GM10248 (cell line): ENCODE measurements at regions not wholly inside any gene's neighbourhood (a gene's known extent, or its start where the extent isn't known, plus 50 kb on each side); places are given as distances from the start of the nearest gene placed in this dataset.

Experiments
- CTCF ChIA-PET: fragments of 300-600 bp; sonication (Branson Sonifier 250); formaldehyde crosslinking; extraction: SDS; loops from one replicate; lab custom pipeline; 2021; ENCODE audit warnings: antibody characterized with exemption; lab: Yijun Ruan, JAX
- POLR2A ChIA-PET: fragments of 350-650 bp; sonication (Branson Sonifier 250); formaldehyde crosslinking; extraction: SDS; loops from one replicate; lab custom pipeline; 2020; ENCODE audit warnings: antibody characterized with exemption; lab: Yijun Ruan, JAX
- DNase-seq: peaks from one replicate; pipeline ENCODE4 v3.0.0; 2012; ENCODE audit errors: extremely low spot score
- CTCF ChIP-seq: IDR thresholded peaks from 2 replicates; pipeline ENCODE4 v1.5.1; 2012; ENCODE audit warnings: mild to moderate bottlenecking, low read depth; ENCODE audit errors: extremely low read depth, missing control alignments, control extremely low read depth

GRCh38 chr18:57900906-57901435, 97.9 kb upstream of the ATP8B1 start:
- TF ChIP-seq CTCF, result no peak
- ChIA-PET CTCF (interaction anchor here (1.3 to 4.7 kb wide), 2 partner anchors 9 to 11 kb away, joined by 3 to 19 read pairs; no protein-coding TSS in a partner anchor), POLR2A (no interaction called here)
- no peak for DNase-seq

GRCh38 chr18:57898506-57899124, 95.5 kb upstream of the ATP8B1 start:
- CTCF ChIA-PET, result interaction anchor here (1.9 to 4.7 kb wide), 3 partner anchors 13 to 20 kb away, joined by 4 to 19 read pairs (median 10); no protein-coding TSS in a partner anchor

GRCh38 chr18:57895182-57895581, 92.1 kb upstream of the ATP8B1 start:
- no peak for TF ChIP-seq CTCF
- POLR2A ChIA-PET, result no interaction called here
- DNase-seq, result no peak
- CTCF ChIA-PET, result interaction anchor here (1.5 kb wide), 1 partner anchor 12 kb away, joined by 3 read pairs; no protein-coding TSS in a partner anchor

More at GRCh38 chr18:57898506-57899124, 95.5 kb upstream of the ATP8B1 start:
- no peak for DNase-seq
- POLR2A ChIA-PET, result no interaction called here
- TF ChIP-seq CTCF, result no peak

GRCh38 chr18:57891707-57892391, 88.7 kb upstream of the ATP8B1 start:
- DNase-seq, result no peak
- no peak for TF ChIP-seq CTCF
- CTCF ChIA-PET, result interaction anchor here (0.9 to 1.3 kb wide), 3 partner anchors 9 to 68 kb away, joined by 3 to 4 read pairs (median 3); no protein-coding TSS in a partner anchor
- POLR2A ChIA-PET, result no interaction called here

- no peak for DNase-seq
- TF ChIP-seq CTCF, result no peak
- ChIA-PET POLR2A (no interaction called here), CTCF (interaction anchor here (0.8 kb wide), 1 partner anchor 232 kb away, joined by 3 read pairs; no protein-coding TSS in a partner anchor)
Observed at GRCh38 chr18:57890266-57890665, 87.2 kb upstream of the ATP8B1 start.

- no peak for TF ChIP-seq CTCF
- POLR2A ChIA-PET, result no interaction called here
- DNase-seq, result no peak
- CTCF ChIA-PET, result no interaction called here
Observed at GRCh38 chr18:57889841-57890240, 86.7 kb upstream of the ATP8B1 start.
